GM23338 (cell line): ENCODE measurements at regions not wholly inside any gene's neighbourhood (a gene's known extent, or its start where the extent isn't known, plus 50 kb on each side); places are given as distances from the start of the nearest gene placed in this dataset.

Experiments used
- ATAC-seq: fragments of 200-7000 bp; cut with Tn5 transposase; 3 replicates; pipeline ENCODE4 v1.9.1; 2020
- DNase-seq: peaks from one replicate; pipeline ENCODE4 v3.0.0-alpha.2; 2015; ENCODE audit warnings: low spot score
- H2AFZ ChIP-seq: fragments of 200-600 bp; sonication (generic); 2 replicates; pipeline ENCODE4 v1.8.0; 2016; ENCODE audit warnings: antibody characterized with exemption, mild to moderate bottlenecking, moderate library complexity
- H3F3A ChIP-seq: fragments of 200-600 bp; sonication (generic); replicated peaks from 2 replicates; pipeline ENCODE4 v1.8.0; 2017; ENCODE audit warnings: antibody characterized with exemption, mixed run types, low read depth
- H3K27ac ChIP-seq: fragments of 200-600 bp; sonication (generic); 2 replicates; pipeline ENCODE4 v1.6.1; 2016; ENCODE audit warnings: low read depth
- H3K27me3 ChIP-seq: fragments of 200-600 bp; sonication (generic); 2 replicates; pipeline ENCODE4 v1.8.0; 2016; ENCODE audit warnings: mild to moderate bottlenecking, mixed run types, moderate library complexity; ENCODE audit not compliant: insufficient read depth
- H3K36me3 ChIP-seq: fragments of 200-600 bp; sonication (generic); 2 replicates; pipeline ENCODE4 v1.8.0; 2016; ENCODE audit warnings: mild to moderate bottlenecking; ENCODE audit not compliant: insufficient read depth
- H3K4me1 ChIP-seq: fragments of 200-600 bp; sonication (generic); 2 replicates; pipeline ENCODE4 v1.8.0; 2016; ENCODE audit warnings: mild to moderate bottlenecking, moderate library complexity; ENCODE audit not compliant: insufficient read depth
- H3K4me2 ChIP-seq: fragments of 200-600 bp; sonication (generic); 2 replicates; pipeline ENCODE4 v1.7.1; 2017; ENCODE audit warnings: mixed run types
- H3K4me3 ChIP-seq: fragments of 200-600 bp; sonication (generic); 2 replicates; pipeline ENCODE4 v1.6.1; 2016; ENCODE audit warnings: mixed run types
- H3K79me2 ChIP-seq: fragments of 200-600 bp; sonication (generic); replicated peaks from 2 replicates; pipeline ENCODE4 v1.8.0; 2017; ENCODE audit warnings: mild to moderate bottlenecking; ENCODE audit not compliant: insufficient read depth
- H3K9me2 ChIP-seq: fragments of 200-600 bp; sonication (generic); 2 replicates; pipeline ENCODE4 v1.8.0; 2017; ENCODE audit not compliant: insufficient read depth
- H4K20me1 ChIP-seq: fragments of 200-600 bp; sonication (generic); replicated peaks from 2 replicates; pipeline ENCODE4 v1.8.0; 2017; ENCODE audit warnings: mild to moderate bottlenecking; ENCODE audit not compliant: insufficient read depth
- H3K27ac Mint-ChIP-seq: 2 replicates; pipeline ENCODE4 v1.8.0; 2020; ENCODE audit warnings: inconsistent platforms, mild to moderate bottlenecking, moderate library complexity, mixed read lengths
- H3K27me3 Mint-ChIP-seq: 3 replicates; pipeline ENCODE4 v1.8.0; 2022; ENCODE audit warnings: low read depth, mild to moderate bottlenecking, moderate library complexity, mixed read lengths, inconsistent platforms; ENCODE audit not compliant: insufficient read depth, poor library complexity
- H3K36me3 Mint-ChIP-seq: 3 replicates; pipeline ENCODE4 v1.8.0; 2021; ENCODE audit warnings: low read depth, mild to moderate bottlenecking, inconsistent platforms, moderate library complexity, mixed read lengths
- H3K4me1 Mint-ChIP-seq: 3 replicates; pipeline ENCODE4 v1.8.0; 2020; ENCODE audit warnings: mild to moderate bottlenecking, inconsistent platforms, mixed read lengths
- H3K4me3 Mint-ChIP-seq: 3 replicates; pipeline ENCODE4 v1.8.0; 2021; ENCODE audit warnings: moderate library complexity, mild to moderate bottlenecking, inconsistent platforms, mixed read lengths
- H3K9me3 Mint-ChIP-seq: 3 replicates; pipeline ENCODE4 v1.8.0; 2020; ENCODE audit warnings: moderate library complexity, mild to moderate bottlenecking, inconsistent platforms, mixed read lengths
- CREB1 ChIP-seq: fragments of 250-450 bp; sonication (Bioruptor Pico); IDR thresholded peaks from 2 replicates; pipeline ENCODE4 v1.5.0; 2020; ENCODE audit warnings: low read depth, mild to moderate bottlenecking, moderate library complexity
- CTCF ChIP-seq, 2 experiments: fragments of 200-600 bp in 1 of 2; sonication (generic) in 1 of 2; conservative IDR thresholded peaks; 2 replicates each; pipeline versions ENCODE4 v1.5.1 to v1.6.1; 2016 to 2017; ENCODE audit warnings: antibody characterized with exemption in 2 of 2, low read depth in 2 of 2, mild to moderate bottlenecking in 2 of 2, moderate library complexity in 1 of 2
- ETS1 ChIP-seq: IDR thresholded peaks from 2 replicates; pipeline ENCODE4 v1.6.1; 2016; ENCODE audit warnings: antibody characterized with exemption
- EZH2 ChIP-seq: fragments of 200-600 bp; sonication (generic); IDR thresholded peaks from one replicate; pipeline ENCODE4 v1.8.0; 2017; ENCODE audit warnings: antibody characterized with exemption, mild to moderate bottlenecking, low read depth; ENCODE audit not compliant: unreplicated experiment
- EZH2phosphoT487 ChIP-seq: fragments of 200-600 bp; sonication (generic); IDR thresholded peaks from one replicate; pipeline ENCODE4 v1.8.1; 2018; ENCODE audit warnings: antibody characterized with exemption; ENCODE audit not compliant: unreplicated experiment
- POLR2AphosphoS5 ChIP-seq: IDR thresholded peaks from 2 replicates; pipeline ENCODE4 v1.6.1; 2016; ENCODE audit warnings: antibody characterized with exemption, low read depth
- REST ChIP-seq: IDR thresholded peaks from one replicate; pipeline ENCODE4 v1.6.1; 2018; ENCODE audit warnings: antibody characterized with exemption; ENCODE audit not compliant: unreplicated experiment
- STAT1 ChIP-seq: IDR thresholded peaks from one replicate; pipeline ENCODE4 v1.6.1; 2016; ENCODE audit warnings: antibody characterized with exemption; ENCODE audit not compliant: unreplicated experiment
- ZNF114 ChIP-seq: fragments of 250-450 bp; sonication (Bioruptor Pico); IDR thresholded peaks from 2 replicates; pipeline ENCODE4 v1.5.0; 2020; ENCODE audit warnings: mild to moderate bottlenecking, moderate library complexity
- ZNF331 ChIP-seq: fragments of 250-450 bp; sonication (Bioruptor Pico); IDR thresholded peaks from 2 replicates; pipeline ENCODE4 v1.5.0; 2020; ENCODE audit warnings: low read depth, mild to moderate bottlenecking, moderate library complexity

- ATAC-seq (no peak), DNase-seq (no peak)
- H3K27ac Mint-ChIP-seq, result no peak overlapping the region
- Histone ChIP-seq H3K4me2 (no peak overlapping the region), H3K4me3 (no peak overlapping the region), H3K79me2 (no peaks in the 10 kb centered on the region), H3K27ac (no peak overlapping the region), H3F3A (no peaks in the 10 kb centered on the region), H2AFZ (no peak overlapping the region), H3K9me2 (no peaks in the 10 kb centered on the region), H3K4me1 (no peaks in the 10 kb centered on the region; the same call in 1 of the 2 replicates), H4K20me1 (no peaks in the 10 kb centered on the region), H3K36me3 (no peaks in the 10 kb centered on the region), H3K27me3 (no peaks in the 10 kb centered on the region)
- peaks cover 11% of the 10 kb centered on the region for H3K4me1 Mint-ChIP-seq
- H3K4me3 Mint-ChIP-seq, result no peak overlapping the region
- peaks cover 10% of the 10 kb centered on the region; the same call in 1 of the 3 replicates for H3K36me3 Mint-ChIP-seq
- H3K9me3 Mint-ChIP-seq, result peaks cover 19% of the 10 kb centered on the region; the same call in 2 of the 3 replicates
- H3K27me3 Mint-ChIP-seq, result peaks cover 5% of the 10 kb centered on the region
- TF ChIP-seq REST, result no peak
- TF ChIP-seq CREB1 (CRISPR knock-in tag), result no peak
- TF ChIP-seq ZNF331 (CRISPR knock-in tag), result no peak
- TF ChIP-seq ZNF114 (CRISPR knock-in tag), result no peak
- no peak for TF ChIP-seq CTCF (conservative IDR thresholded peaks at IDR 0.05; ENCODE audit: low read depth in 2 of 2)
- no peak for TF ChIP-seq STAT1
- TF ChIP-seq EZH2, result no peak
- TF ChIP-seq POLR2AphosphoS5, result no peak
- no peak for TF ChIP-seq EZH2phosphoT487
- TF ChIP-seq ETS1, result no peak
Observed at GRCh38 chr2:34950797-34951196, 1351.7 kb upstream of the FAM98A start.
